HFF-Myc (cell line): ENCODE measurements at regions not wholly inside any gene's neighbourhood (a gene's known extent, or its start where the extent isn't known, plus 50 kb on each side); places are given as distances from the start of the nearest gene placed in this dataset.

ENCODE experiments used
- DNase-seq: peaks from one replicate; pipeline ENCODE4 v3.0.0-alpha.2; 2011; ENCODE audit warnings: low read depth; ENCODE audit errors: extremely low read depth
- H3K4me3 ChIP-seq: replicated peaks from 2 replicates; pipeline ENCODE4 v1.5.1; 2011; ENCODE audit warnings: low read depth, mild to moderate bottlenecking, control low read depth, low read length
- CTCF ChIP-seq: IDR thresholded peaks from 2 replicates; pipeline ENCODE4 v1.5.1; 2012; ENCODE audit warnings: mild to moderate bottlenecking, low read depth, low read length, control low read depth; ENCODE audit errors: missing control alignments

GRCh38 chr9:119868694-119869093, 499.5 kb upstream of the BRINP1 start:
- no peak for DNase-seq
- H3K4me3 ChIP-seq = no peak overlapping the region
- TF ChIP-seq CTCF = no peak

DNA sequence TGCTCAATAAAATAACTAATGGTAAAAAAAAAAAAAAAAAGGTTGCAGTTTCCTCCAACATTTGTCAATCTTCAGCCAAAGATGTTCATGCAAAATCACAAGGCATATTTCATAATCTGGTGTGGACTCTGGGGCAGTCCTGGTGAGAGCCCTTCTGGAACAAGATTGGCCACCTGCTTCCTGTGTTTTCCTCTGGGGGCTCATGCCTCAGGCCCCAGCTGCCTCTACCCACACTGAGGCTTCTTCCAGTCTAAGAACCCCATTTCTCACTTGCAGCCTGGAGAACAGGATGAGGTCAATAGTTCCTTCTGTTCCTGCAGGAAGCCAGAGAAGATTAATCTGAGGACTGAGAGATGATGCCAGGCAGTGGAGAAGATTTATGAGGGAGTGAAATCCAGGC, 492.6 kb upstream of the BRINP1 start:
- no peak for TF ChIP-seq CTCF
- H3K4me3 ChIP-seq = no peak overlapping the region
- DNase-seq = no peak

- DNase-seq = no peak
- TF ChIP-seq CTCF = no peak
- H3K4me3 ChIP-seq = no peak overlapping the region
Observed at GRCh38 chr9:119859128-119859527, 489.9 kb upstream of the BRINP1 start.

DNA sequence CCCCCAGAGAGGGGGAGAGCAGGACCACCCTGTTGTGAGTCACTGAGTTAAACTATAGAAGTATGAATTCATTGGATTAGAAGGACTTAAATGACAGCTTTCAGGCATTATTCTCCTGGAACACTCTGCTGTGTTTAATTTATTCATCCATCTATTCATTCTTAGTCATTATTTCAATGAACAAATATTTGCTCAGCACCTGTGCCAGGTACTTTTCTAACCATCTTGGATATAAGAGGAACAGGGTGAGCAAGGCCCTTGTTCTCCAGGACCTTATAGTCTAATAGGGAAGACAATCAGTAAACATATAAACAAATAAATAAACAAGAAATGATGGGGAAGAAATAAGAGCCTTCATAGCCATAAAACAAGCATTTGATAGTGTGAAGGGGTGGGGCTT, 483.9 kb upstream of the BRINP1 start:
- no peak overlapping the region for H3K4me3 ChIP-seq
- TF ChIP-seq CTCF = no peak
- DNase-seq = no peak

DNA sequence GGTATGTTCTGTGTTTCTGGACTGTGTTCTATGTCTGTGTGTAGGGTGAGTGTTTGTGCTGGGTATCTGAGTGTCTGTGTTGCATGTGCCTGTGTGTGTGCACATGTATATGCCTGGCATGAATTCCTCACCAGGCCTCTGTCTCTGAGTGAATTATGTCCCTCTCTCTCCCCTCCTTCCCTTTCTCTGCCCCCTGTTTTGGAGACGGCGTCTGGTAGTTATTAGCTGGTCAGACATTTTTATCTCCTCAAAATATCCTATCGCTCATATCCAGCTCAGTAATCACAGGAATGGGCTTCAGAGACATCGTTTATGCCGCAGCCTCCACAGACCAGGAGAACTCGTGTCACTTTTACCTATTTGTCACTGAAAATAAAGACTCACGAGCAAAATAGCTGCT, 483.2 kb upstream of the BRINP1 start:
- TF ChIP-seq CTCF = no peak
- no peak overlapping the region for H3K4me3 ChIP-seq
- no peak for DNase-seq

- DNase-seq = no peak
- no peak overlapping the region for H3K4me3 ChIP-seq
- no peak for TF ChIP-seq CTCF
Observed at GRCh38 chr9:119844431-119844830, 475.2 kb upstream of the BRINP1 start.

DNA sequence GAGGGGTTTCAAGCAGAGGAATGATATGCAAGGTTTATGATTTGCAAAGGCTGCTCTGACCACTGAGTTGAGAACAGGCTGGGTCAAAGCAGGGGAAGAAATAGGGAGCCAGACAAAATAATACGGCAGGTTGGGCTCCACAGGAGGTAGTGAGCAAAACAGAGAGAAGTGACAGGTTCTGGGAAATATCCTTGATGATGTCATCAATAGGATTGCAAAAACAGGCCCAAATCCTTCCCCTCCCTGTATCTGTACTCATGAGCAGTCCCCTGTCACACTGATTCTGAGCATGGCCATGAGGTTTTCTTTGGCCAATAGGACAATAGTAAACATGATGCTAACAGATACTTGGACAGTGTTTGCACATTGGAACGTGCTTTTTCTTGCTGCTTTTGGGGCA, 471.8 kb upstream of the BRINP1 start:
- no peak for TF ChIP-seq CTCF
- DNase-seq = no peak

More for the DNA sequence above, 471.8 kb upstream of the BRINP1 start:
- H3K4me3 ChIP-seq = no peak overlapping the region
